ENCODE measurements at regions not wholly inside any gene's neighbourhood (a gene's known extent, or its start where the extent isn't known, plus 50 kb on each side); places are given as distances from the start of the nearest gene placed in this dataset.

- TF ChIP-seq CTCF (IDR thresholded peaks at IDR 0.05; ENCODE audit: low read depth, low read length, poor library complexity, severe bottlenecking) = no peak
- no peak for TF ChIP-seq EZH2phosphoT487 (IDR thresholded peaks at IDR 0.05; ENCODE audit: borderline replicate concordance, low read length)
Measured at GRCh38 chr3:151969026-151969642, 95.7 kb downstream of the SUCNR1 start.
